GM19043 (cell line): ENCODE measurements at regions not wholly inside any gene's neighbourhood (a gene's known extent, or its start where the extent isn't known, plus 50 kb on each side); places are given as distances from the start of the nearest gene placed in this dataset.

Experiments
- ATAC-seq: cut with Tn5 transposase; IDR thresholded peaks from one replicate; pipeline ENCODE4 v1.9.1; 2021; ENCODE audit warnings: low read depth; ENCODE audit not compliant: unreplicated experiment

DNA sequence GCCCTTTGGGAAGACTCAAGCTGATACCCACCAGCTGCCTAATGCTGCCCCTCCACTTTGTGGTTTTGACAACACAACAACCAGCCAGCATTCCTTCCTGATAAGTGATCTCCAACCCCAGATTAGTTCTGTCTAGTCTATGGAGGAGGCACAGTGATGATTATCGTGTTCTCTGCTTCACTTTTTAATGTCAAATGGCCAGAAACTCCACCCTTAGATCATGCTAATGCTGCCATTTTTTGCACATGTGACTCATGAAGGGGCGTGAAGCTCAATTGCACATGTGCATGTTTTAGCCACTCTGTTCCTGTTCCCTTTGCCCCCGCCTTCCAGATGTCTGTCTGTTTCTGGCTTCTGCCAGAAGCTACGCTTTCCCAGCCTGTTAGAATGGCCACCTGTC lies 199.8 kb downstream of the COG6 start:
- no peak for ATAC-seq

DNA sequence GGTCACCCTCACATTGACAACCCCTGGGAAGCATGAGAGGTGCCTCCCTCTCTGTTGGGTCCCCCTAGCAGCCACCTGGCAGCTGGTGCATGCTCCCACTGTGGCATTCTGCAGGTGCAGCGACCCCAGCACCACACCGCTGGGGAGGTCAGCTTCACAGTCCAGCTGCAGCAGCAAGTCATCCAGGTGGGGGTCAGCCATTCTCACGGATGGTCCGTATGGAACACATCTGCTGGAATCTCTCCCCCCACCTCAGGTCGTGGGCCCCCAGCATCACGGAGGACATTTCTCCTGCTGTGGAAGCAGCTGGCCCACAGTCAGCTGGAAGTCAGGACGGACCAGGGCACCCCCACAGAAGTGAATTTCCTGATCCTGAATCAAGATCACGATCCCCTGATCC lies 201.3 kb downstream of the COG6 start:
- no peak for ATAC-seq

GRCh38 chr13:39858794-39859193 lies 203.3 kb downstream of the COG6 start:
- no peak for ATAC-seq

DNA sequence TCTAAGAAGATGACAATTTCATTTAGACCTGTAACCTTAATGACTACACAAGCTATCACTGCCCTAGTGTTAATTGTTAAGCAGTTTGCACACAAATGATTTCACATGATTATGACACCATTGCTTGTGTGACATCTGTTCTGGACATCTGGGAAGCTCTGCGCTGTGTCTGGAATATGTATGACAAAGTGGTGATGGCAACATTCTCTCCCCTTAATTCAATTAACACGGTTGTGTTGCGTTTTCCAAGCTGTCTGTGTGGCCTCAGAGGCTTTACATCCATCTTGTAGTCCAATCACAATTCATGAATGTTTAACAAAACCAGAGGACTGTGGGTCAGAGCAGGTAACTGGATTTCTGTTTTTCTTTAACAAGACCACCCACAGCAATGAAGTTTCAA lies 204.4 kb downstream of the COG6 start:
- ATAC-seq = no peak

- ATAC-seq = no peak
Observed at GRCh38 chr13:39862900-39863299, 207.4 kb downstream of the COG6 start.

DNA sequence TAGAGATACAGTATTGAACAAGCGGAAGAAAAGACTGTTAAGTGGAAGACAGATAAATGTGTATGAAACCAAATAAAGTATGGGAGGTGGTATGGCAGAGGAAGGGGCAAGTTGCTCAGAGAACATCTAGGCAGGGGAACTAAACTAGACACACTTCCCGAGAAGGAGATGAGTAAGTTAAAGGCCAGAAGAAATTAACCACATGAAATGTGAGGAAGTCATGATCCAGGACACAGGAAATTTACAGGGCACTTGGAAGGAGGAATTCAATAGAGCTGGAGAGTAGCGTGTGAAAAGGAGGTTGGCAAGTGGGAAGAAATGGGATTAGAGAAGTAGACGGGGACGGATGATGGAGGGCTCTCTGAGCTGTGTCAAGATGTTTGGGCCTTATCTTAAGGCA lies 208.8 kb downstream of the COG6 start:
- no peak for ATAC-seq

GRCh38 chr13:39866722-39867121 lies 211.3 kb downstream of the COG6 start:
- no peak for ATAC-seq

DNA sequence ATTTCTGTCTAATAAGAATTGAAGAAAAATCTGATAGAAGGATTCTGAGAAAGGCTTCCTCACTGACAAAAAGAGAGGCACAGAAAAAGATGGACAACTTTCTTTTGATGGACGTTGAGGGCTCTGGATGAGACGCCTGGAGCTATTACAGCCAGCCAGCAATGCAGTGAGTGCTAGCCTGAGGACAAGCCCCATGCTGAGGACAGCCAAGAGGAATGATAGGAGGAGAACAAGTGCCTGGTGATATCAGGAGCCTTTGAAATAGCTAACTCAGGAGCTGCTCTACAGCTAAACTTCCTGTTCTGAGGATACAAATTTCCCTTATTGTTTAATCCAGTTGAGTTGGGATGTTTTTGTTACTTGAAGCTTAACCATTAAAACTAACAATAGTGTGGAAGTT lies 212.3 kb downstream of the COG6 start:
- ATAC-seq = no peak

- no peak for ATAC-seq
Observed at GRCh38 chr13:39870197-39870747, 214.8 kb downstream of the COG6 start.

DNA sequence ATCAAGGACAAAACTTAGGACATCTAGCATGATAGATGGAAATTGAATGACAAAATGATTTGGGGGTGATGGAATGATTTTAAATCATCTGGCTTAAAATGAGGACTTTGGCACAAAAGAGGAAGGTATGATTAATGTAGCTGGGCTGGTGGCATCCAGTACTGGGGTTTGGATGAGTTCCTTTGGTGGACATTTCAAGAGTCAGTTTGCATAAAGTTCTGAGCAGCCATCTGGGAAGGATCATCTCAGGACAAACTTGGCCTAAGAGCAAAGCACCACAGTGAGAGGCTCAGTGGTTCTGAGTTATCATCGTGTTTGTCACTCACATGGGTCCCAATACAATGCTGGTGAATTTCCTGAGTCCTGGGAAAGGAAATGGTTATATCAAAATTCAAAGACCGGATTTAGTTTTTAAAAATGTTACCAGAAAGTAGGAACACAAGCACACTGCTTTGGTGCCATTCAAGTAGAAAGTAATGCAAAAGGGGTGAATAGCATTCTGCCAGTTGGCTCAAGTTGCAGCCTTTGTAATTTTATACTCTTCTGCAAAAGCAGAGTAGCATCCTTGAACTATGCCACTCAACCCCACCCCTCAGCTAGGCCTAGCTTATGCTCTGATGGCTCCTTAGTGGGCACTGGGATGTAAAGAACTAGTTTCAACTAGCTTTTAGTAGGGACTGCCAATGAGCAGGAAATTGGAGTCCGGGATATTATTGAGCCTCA lies 219.0 kb downstream of the COG6 start:
- ATAC-seq = no peak

- no peak for ATAC-seq
Observed at GRCh38 chr13:39875111-39875987, 219.9 kb downstream of the COG6 start.

- ATAC-seq = no peak
Observed at GRCh38 chr13:39876258-39876657, 220.8 kb downstream of the COG6 start.

GRCh38 chr13:39877134-39877533 lies 221.7 kb downstream of the COG6 start:
- no peak for ATAC-seq

- ATAC-seq = no peak
Observed at GRCh38 chr13:39879286-39880035, 224.0 kb downstream of the COG6 start.

DNA sequence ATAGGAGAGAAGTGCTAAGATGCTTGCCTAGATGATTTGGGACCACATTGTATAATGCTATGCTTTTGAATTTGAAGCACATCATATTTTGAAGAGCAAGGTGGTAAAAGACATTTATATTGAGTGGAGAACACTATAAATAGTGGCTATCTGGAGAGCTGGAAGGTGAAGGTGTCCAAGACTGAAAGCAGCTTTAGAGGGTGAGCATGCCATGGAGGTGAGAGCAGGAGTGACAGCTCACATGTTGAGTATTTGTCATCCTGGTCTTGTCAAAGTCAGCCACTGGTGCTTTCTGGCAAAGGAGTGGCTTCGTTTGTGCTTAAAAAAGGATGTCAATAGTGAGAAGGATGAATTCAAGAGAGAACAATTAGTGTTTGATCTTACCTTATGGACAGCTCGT lies 225.9 kb downstream of the COG6 start:
- ATAC-seq = no peak

GRCh38 chr13:39881887-39882286 lies 226.4 kb downstream of the COG6 start:
- no peak for ATAC-seq

DNA sequence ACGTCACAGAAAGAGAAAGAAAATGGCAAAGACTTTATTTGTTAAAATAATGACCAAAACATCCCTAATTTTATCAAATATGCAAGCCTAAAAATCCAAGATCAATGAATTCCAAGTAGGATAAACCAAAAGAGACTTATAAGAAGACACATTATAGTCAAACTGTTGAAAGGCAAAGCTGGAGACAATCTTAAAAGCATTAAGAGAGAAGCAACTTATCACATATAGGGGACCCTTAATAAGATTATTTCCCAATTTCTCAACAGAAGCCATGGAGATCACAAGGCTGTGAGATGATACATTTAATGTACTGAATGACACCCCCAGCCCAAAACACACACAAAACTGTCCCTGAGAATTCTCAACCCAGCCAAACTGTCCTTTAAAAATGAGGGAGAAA lies 228.7 kb downstream of the COG6 start:
- ATAC-seq = no peak

GRCh38 chr13:39886336-39886735 lies 230.9 kb downstream of the COG6 start:
- no peak for ATAC-seq

DNA sequence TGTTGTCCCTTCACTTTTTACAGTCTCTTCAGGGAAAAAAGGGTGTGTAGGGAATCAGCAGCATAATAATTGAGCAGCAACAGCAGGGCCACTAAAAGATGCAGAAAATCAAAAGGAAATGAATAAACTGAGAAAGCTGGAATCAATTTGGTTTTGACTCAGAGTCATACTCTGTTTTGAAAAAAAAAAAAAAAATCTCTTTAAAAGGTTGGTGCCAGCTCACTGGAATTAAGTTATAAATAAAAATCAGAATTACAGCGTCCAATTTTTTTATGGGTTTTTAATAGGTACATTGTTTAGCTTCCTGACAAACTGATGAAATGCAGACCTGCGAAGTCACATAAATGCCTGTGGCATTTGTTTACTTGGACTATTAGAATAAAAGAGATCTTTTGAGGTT lies 231.9 kb downstream of the COG6 start:
- no peak for ATAC-seq

- no peak for ATAC-seq
Observed at GRCh38 chr13:39888865-39889810, 233.7 kb downstream of the COG6 start.
